Transverse colon (tissue), 4 donors: ENCODE measurements at regions not wholly inside any gene's neighbourhood (a gene's known extent, or its start where the extent isn't known, plus 50 kb on each side); places are given as distances from the start of the nearest gene placed in this dataset.

Experiments
- DNase-seq: peaks from one replicate; pipeline ENCODE4 v3.0.0-alpha.2; 2019
- H3K27ac ChIP-seq, 4 donors: fragments of 200-600 bp; sonication (generic); 2 replicates each; pipeline ENCODE4 v1.5.1; 2016 to 2018; ENCODE audit warnings: inconsistent platforms in 4 of 4
- H3K27me3 ChIP-seq: fragments of 200-600 bp; sonication (generic); 2 replicates; pipeline ENCODE4 v1.5.1; 2017; ENCODE audit warnings: inconsistent platforms
- H3K36me3 ChIP-seq, 4 donors: fragments of 200-600 bp; sonication (generic); 2 replicates each; pipeline ENCODE4 v1.5.1; 2017 to 2019; ENCODE audit warnings: inconsistent platforms in 4 of 4
- H3K4me1 ChIP-seq, 4 donors: fragments of 200-600 bp; sonication (generic); 2 replicates each; pipeline ENCODE4 v1.5.1; 2017 to 2020; ENCODE audit warnings: inconsistent platforms in 4 of 4
- H3K4me3 ChIP-seq, 4 donors: fragments of 200-600 bp; sonication (generic); 1 replicate in 1 of 4; 2 replicates in 3 of 4; pipeline versions ENCODE4 v1.5.1 to v1.6.1; 2017 to 2019; ENCODE audit warnings: inconsistent platforms in 4 of 4
- H3K9me3 ChIP-seq, 2 donors: fragments of 200-600 bp; sonication (generic); 2 replicates each; pipeline ENCODE4 v1.5.1; 2017 to 2019; ENCODE audit warnings: inconsistent platforms in 2 of 2
- CTCF ChIP-seq, 5 experiments: fragments of 200-600 bp in 3 of 5; fragments of 450-650 bp in 2 of 5; sonication (generic) in 3 of 5; IDR thresholded peaks; 1 replicate in 2 of 5; 2 replicates in 3 of 5; pipeline ENCODE4 v1.5.1; 2016 to 2017; ENCODE audit warnings: antibody characterized with exemption in 5 of 5, inconsistent platforms in 3 of 5, mild to moderate bottlenecking in 2 of 5, moderate library complexity in 1 of 5
- EP300 ChIP-seq: sonication (generic); formaldehyde crosslinking; IDR thresholded peaks from one replicate; pipeline ENCODE4 v1.6.1; 2017; ENCODE audit warnings: antibody characterized with exemption, low read depth
- POLR2A ChIP-seq: fragments of 450-650 bp; IDR thresholded peaks from one replicate; pipeline ENCODE4 v1.6.1; 2016; ENCODE audit warnings: antibody characterized with exemption, mild to moderate bottlenecking, moderate library complexity
- POLR2AphosphoS5 ChIP-seq, 3 donors: sonication (generic); formaldehyde crosslinking; IDR thresholded peaks; one replicate each; pipeline ENCODE4 v1.6.1; 2016; ENCODE audit warnings: antibody characterized with exemption in 3 of 3
- WGBS, 2 donors: methylation state at CpG; one replicate each; pipeline ENCODE4 v1.1.5; 2018; ENCODE audit warnings: low coverage in 1 of 2; 5-methylcytosine and 5-hydroxymethylcytosine counted together
- in situ Hi-C, 4 donors: fragments of 200-750 bp; cut with MboI; loops; one replicate each; pipeline versions ENCODE4 v1.15.0 to v1.15.1; 2017; ENCODE audit warnings: low sequenced_read_pairs in 3 of 4, low pct_ligation_motif_present in 1 of 4, low pct_unique_long_range_greater_than_20kb in 1 of 4
- intact Hi-C: fragments of 100-400 bp; cut with DNase I; formaldehyde crosslinking; loops from one replicate; pipeline ENCODE4 v1.15.1; 2023; ENCODE audit warnings: low total_unique reads

GRCh38 chr5:96483878-96484277 lies 50.8 kb upstream of the PCSK1 start:
- no peaks in the 10 kb centered on the region for H3K9me3 ChIP-seq
- no peak for DNase-seq
- H3K4me3 ChIP-seq: no peak overlapping the region
- H3K27ac ChIP-seq: no peak overlapping the region
- 20 to 54% methylated on average over 2 of the region's 2 CpGs for WGBS, 2 donors
- no peaks in the 10 kb centered on the region for H3K36me3 ChIP-seq
- H3K4me1 ChIP-seq: no peaks in the 10 kb centered on the region
- intact Hi-C loops (no loop called here), in situ Hi-C loops (no loop called here)
- TF ChIP-seq POLR2A (no peak), CTCF (IDR thresholded peaks at IDR 0.05) (no peak), POLR2AphosphoS5 (IDR thresholded peaks at IDR 0.05) (no peak), EP300 (no peak)
- H3K27me3 ChIP-seq: no peaks in the 10 kb centered on the region

- no peaks in the 10 kb centered on the region for H3K4me1 ChIP-seq
- no peaks in the 10 kb centered on the region for H3K27me3 ChIP-seq
- H3K27ac ChIP-seq: no peak overlapping the region
- no peaks in the 10 kb centered on the region for H3K36me3 ChIP-seq
- WGBS, 2 donors: 68% methylated on average over 1 of the region's 1 CpG
- no peak for TF ChIP-seq CTCF (IDR thresholded peaks at IDR 0.05)
- in situ Hi-C loops: no loop called here
- no peak overlapping the region for H3K4me3 ChIP-seq
- intact Hi-C loops: no loop called here
- DNase-seq: no peak
- H3K9me3 ChIP-seq: no peaks in the 10 kb centered on the region
Measured at GRCh38 chr5:96487859-96488258, 54.8 kb upstream of the PCSK1 start.

GRCh38 chr5:96489532-96489931 lies 56.5 kb upstream of the PCSK1 start:
- TF ChIP-seq POLR2A: no peak
- TF ChIP-seq EP300: no peak
- TF ChIP-seq POLR2AphosphoS5 (IDR thresholded peaks at IDR 0.05): no peak
- TF ChIP-seq CTCF (IDR thresholded peaks at IDR 0.05): no peak

GRCh38 chr5:96492459-96493047 lies 59.5 kb upstream of the PCSK1 start:
- 64 to 68% methylated on average over 6 of the region's 6 CpGs for WGBS, 2 donors
- no peaks in the 10 kb centered on the region for H3K27me3 ChIP-seq
- DNase-seq: no peak
- H3K36me3 ChIP-seq: no peaks in the 10 kb centered on the region
- no peak for TF ChIP-seq CTCF (IDR thresholded peaks at IDR 0.05)
- TF ChIP-seq POLR2AphosphoS5 (IDR thresholded peaks at IDR 0.05): no peak
- no peak for TF ChIP-seq EP300
- TF ChIP-seq POLR2A: no peak
- no peak overlapping the region for H3K27ac ChIP-seq
- intact Hi-C loops (no loop called here), in situ Hi-C loops (no loop called here)
- no peaks in the 10 kb centered on the region for H3K4me1 ChIP-seq
- no peak overlapping the region for H3K4me3 ChIP-seq
- no peaks in the 10 kb centered on the region for H3K9me3 ChIP-seq

More at GRCh38 chr5:96489532-96489931, 56.5 kb upstream of the PCSK1 start:
- no peaks in the 10 kb centered on the region for H3K9me3 ChIP-seq
- in situ Hi-C loops (no loop called here), intact Hi-C loops (no loop called here)
- DNase-seq: no peak
- H3K27me3 ChIP-seq: no peaks in the 10 kb centered on the region
- WGBS, 2 donors: 52 to 58% methylated on average over 2 of the region's 2 CpGs
- H3K4me1 ChIP-seq: no peaks in the 10 kb centered on the region
- H3K27ac ChIP-seq: no peak overlapping the region
- no peak overlapping the region for H3K4me3 ChIP-seq
- no peaks in the 10 kb centered on the region for H3K36me3 ChIP-seq
